DND-41 (cell line): ENCODE measurements at regions not wholly inside any gene's neighbourhood (a gene's known extent, or its start where the extent isn't known, plus 50 kb on each side); places are given as distances from the start of the nearest gene placed in this dataset.

Source experiments
- ATAC-seq: fragments of 200-7000 bp; cut with Tn5 transposase; 3 replicates; pipeline ENCODE4 v1.9.1; 2021; ENCODE audit warnings: low read depth; ENCODE audit not compliant: insufficient read depth
- DNase-seq: peaks from one replicate; pipeline ENCODE4 v3.0.0-alpha.2; 2020
- H2AFZ ChIP-seq: 2 replicates; pipeline ENCODE4 v1.6.0; 2012; ENCODE audit warnings: low read depth, low read length
- H3K27ac ChIP-seq: 2 replicates; pipeline ENCODE4 v1.5.1; 2012; ENCODE audit warnings: low read length, inconsistent platforms
- H3K27me3 ChIP-seq: fragments of 200-600 bp; sonication (generic); 2 replicates; pipeline ENCODE4 v1.6.0; 2012; ENCODE audit warnings: low read length, mild to moderate bottlenecking, inconsistent platforms; ENCODE audit not compliant: insufficient read depth, poor library complexity
- H3K36me3 ChIP-seq: 2 replicates; pipeline ENCODE4 v1.5.1; 2012; ENCODE audit warnings: low read length, inconsistent platforms; ENCODE audit not compliant: insufficient read depth
- H3K4me1 ChIP-seq: 2 replicates; pipeline ENCODE4 v1.5.1; 2012; ENCODE audit warnings: mild to moderate bottlenecking, low read length; ENCODE audit not compliant: insufficient read depth
- H3K4me2 ChIP-seq: 2 replicates; pipeline ENCODE4 v1.6.0; 2012; ENCODE audit warnings: mild to moderate bottlenecking, moderate library complexity, low read length, inconsistent platforms; ENCODE audit not compliant: insufficient read depth
- H3K4me3 ChIP-seq, 2 experiments: fragments of 200-600 bp in 1 of 2; shearing (Covaris generic) in 1 of 2; 2 replicates each; pipeline ENCODE4 v1.5.1; 2012 to 2016; ENCODE audit warnings: inconsistent platforms in 2 of 2, low read length in 2 of 2, mild to moderate bottlenecking in 2 of 2, low read depth in 1 of 2, moderate library complexity in 1 of 2
- H3K79me2 ChIP-seq: 2 replicates; pipeline ENCODE4 v1.6.0; 2012; ENCODE audit warnings: low read length, inconsistent platforms; ENCODE audit not compliant: insufficient read depth
- H3K9ac ChIP-seq: 2 replicates; pipeline ENCODE4 v1.6.0; 2012; ENCODE audit warnings: low read depth, mild to moderate bottlenecking, inconsistent platforms, low read length, moderate library complexity
- H3K9me3 ChIP-seq: 2 replicates; pipeline ENCODE4 v1.5.1; 2012; ENCODE audit warnings: low read length, moderate library complexity, mild to moderate bottlenecking, inconsistent platforms; ENCODE audit not compliant: insufficient read depth, severe bottlenecking
- H4K20me1 ChIP-seq: 2 replicates; pipeline ENCODE4 v1.6.0; 2012; ENCODE audit warnings: low read length; ENCODE audit not compliant: insufficient read depth
- CTCF ChIP-seq: IDR thresholded peaks from 2 replicates; pipeline ENCODE4 v1.5.1; 2012; ENCODE audit warnings: borderline replicate concordance, low read length, moderate library complexity, mild to moderate bottlenecking; ENCODE audit not compliant: poor library complexity, severe bottlenecking; ENCODE audit errors: extremely low read depth
- EZH2 ChIP-seq: IDR thresholded peaks from 3 replicates; pipeline ENCODE4 v1.6.1; 2012; ENCODE audit warnings: borderline replicate concordance, low read depth, mild to moderate bottlenecking, moderate library complexity, low read length, inconsistent platforms; ENCODE audit not compliant: severe bottlenecking

GRCh38 chrX:39460499-39460898 lies 637.3 kb downstream of the BCOR start:
- Histone ChIP-seq H4K20me1 (no peaks in the 10 kb centered on the region), H3K4me1 (no peaks in the 10 kb centered on the region), H3K9ac (no peak overlapping the region), H3K79me2 (no peaks in the 10 kb centered on the region), H3K27ac (no peak overlapping the region), H3K4me3 (no peak overlapping the region), H3K9me3 (no peaks in the 10 kb centered on the region), H3K27me3 (no peaks in the 10 kb centered on the region), H3K36me3 (no peaks in the 10 kb centered on the region), H2AFZ (no peak overlapping the region), H3K4me2 (no peak overlapping the region)
- ATAC-seq (no peak), DNase-seq (no peak)
- TF ChIP-seq CTCF (no peak), EZH2 (no peak)

- Histone ChIP-seq H3K9me3 (no peaks in the 10 kb centered on the region), H3K79me2 (no peaks in the 10 kb centered on the region), H3K4me1 (no peaks in the 10 kb centered on the region), H3K27ac (no peak overlapping the region), H3K4me2 (no peak overlapping the region), H3K27me3 (no peaks in the 10 kb centered on the region), H3K4me3 (no peak overlapping the region), H3K9ac (no peak overlapping the region), H2AFZ (no peak overlapping the region), H3K36me3 (no peaks in the 10 kb centered on the region), H4K20me1 (no peaks in the 10 kb centered on the region)
- no peak for TF ChIP-seq CTCF
- no peak for TF ChIP-seq EZH2
- ATAC-seq (no peak), DNase-seq (no peak)
Measured at GRCh38 chrX:39462835-39463234, 634.9 kb downstream of the BCOR start.

GRCh38 chrX:39464253-39464652 lies 633.5 kb downstream of the BCOR start:
- H3K9ac ChIP-seq: no peak overlapping the region
- no peaks in the 10 kb centered on the region for H3K79me2 ChIP-seq
- H3K4me3 ChIP-seq: no peak overlapping the region
- H4K20me1 ChIP-seq: no peaks in the 10 kb centered on the region
- H3K4me1 ChIP-seq: no peaks in the 10 kb centered on the region
- ATAC-seq: no peak
- H3K27me3 ChIP-seq: no peaks in the 10 kb centered on the region
- no peaks in the 10 kb centered on the region for H3K36me3 ChIP-seq
- no peak overlapping the region for H3K27ac ChIP-seq
- H3K9me3 ChIP-seq: no peaks in the 10 kb centered on the region
- H2AFZ ChIP-seq: no peak overlapping the region
- DNase-seq: no peak
- no peak for TF ChIP-seq CTCF
- TF ChIP-seq EZH2: no peak
- H3K4me2 ChIP-seq: no peak overlapping the region

GRCh38 chrX:39465467-39465866 lies 632.3 kb downstream of the BCOR start:
- Histone ChIP-seq H3K27ac (no peak overlapping the region), H2AFZ (no peak overlapping the region), H4K20me1 (no peaks in the 10 kb centered on the region), H3K79me2 (no peaks in the 10 kb centered on the region), H3K4me3 (no peak overlapping the region), H3K4me2 (no peak overlapping the region), H3K9me3 (no peaks in the 10 kb centered on the region), H3K4me1 (no peaks in the 10 kb centered on the region), H3K36me3 (no peaks in the 10 kb centered on the region), H3K27me3 (no peaks in the 10 kb centered on the region), H3K9ac (no peak overlapping the region)
- ATAC-seq: no peak
- no peak for DNase-seq
- TF ChIP-seq CTCF (no peak), EZH2 (no peak)
